GM13976 (cell line): ENCODE measurements at regions not wholly inside any gene's neighbourhood (a gene's known extent, or its start where the extent isn't known, plus 50 kb on each side); places are given as distances from the start of the nearest gene placed in this dataset.

Experiments used
- DNase-seq: peaks from one replicate; pipeline ENCODE4 v3.0.0; 2012; ENCODE audit warnings: low spot score
- in situ Hi-C: fragments of 300-500 bp; cut with MboI; formaldehyde crosslinking; loops from one replicate; pipeline ENCODE4 v1.12.0; 2022; ENCODE audit warnings: low sequenced_read_pairs, mixed read lengths, inconsistent platforms; ENCODE audit not compliant: unreplicated experiment
- TF ChIP-seq, protein P1 (sequence below): IDR thresholded peaks from 2 replicates; pipeline ENCODE4 v1.5.1; 2012; ENCODE audit warnings: borderline replicate concordance, mild to moderate bottlenecking; ENCODE audit not compliant: insufficient read depth; ENCODE audit errors: extremely low read depth, missing control alignments, control extremely low read depth

DNA sequence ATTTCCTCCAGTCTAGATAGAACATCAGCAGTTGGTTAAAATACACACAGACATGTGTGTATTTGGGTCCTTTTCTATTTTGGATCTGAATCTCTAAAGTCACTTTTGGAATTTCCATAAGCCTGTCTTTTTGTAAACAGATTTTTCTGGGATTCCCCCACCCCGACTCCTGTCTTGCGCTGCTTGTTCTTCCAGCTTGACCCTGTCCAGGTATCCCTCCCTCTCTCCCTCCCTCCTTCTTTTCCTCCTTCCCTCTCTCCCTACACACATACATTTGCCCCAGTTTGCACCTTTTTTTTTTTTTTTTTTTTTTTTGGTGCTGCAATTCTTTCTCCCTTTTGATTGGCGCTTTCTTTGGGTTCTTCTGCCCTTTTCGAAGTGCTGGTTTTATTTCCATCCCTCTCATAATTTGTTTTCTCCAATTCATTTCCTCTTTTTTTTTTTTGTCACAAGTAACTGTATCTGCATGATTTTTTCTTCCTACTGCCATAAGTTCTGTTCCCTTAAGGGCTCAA, 114.8 kb upstream of the SERTAD2 start:
- in situ Hi-C loops: no loop called here
- TF ChIP-seq, protein P1, sequence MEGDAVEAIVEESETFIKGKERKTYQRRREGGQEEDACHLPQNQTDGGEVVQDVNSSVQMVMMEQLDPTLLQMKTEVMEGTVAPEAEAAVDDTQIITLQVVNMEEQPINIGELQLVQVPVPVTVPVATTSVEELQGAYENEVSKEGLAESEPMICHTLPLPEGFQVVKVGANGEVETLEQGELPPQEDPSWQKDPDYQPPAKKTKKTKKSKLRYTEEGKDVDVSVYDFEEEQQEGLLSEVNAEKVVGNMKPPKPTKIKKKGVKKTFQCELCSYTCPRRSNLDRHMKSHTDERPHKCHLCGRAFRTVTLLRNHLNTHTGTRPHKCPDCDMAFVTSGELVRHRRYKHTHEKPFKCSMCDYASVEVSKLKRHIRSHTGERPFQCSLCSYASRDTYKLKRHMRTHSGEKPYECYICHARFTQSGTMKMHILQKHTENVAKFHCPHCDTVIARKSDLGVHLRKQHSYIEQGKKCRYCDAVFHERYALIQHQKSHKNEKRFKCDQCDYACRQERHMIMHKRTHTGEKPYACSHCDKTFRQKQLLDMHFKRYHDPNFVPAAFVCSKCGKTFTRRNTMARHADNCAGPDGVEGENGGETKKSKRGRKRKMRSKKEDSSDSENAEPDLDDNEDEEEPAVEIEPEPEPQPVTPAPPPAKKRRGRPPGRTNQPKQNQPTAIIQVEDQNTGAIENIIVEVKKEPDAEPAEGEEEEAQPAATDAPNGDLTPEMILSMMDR: no peak
- DNase-seq: no peak

DNA sequence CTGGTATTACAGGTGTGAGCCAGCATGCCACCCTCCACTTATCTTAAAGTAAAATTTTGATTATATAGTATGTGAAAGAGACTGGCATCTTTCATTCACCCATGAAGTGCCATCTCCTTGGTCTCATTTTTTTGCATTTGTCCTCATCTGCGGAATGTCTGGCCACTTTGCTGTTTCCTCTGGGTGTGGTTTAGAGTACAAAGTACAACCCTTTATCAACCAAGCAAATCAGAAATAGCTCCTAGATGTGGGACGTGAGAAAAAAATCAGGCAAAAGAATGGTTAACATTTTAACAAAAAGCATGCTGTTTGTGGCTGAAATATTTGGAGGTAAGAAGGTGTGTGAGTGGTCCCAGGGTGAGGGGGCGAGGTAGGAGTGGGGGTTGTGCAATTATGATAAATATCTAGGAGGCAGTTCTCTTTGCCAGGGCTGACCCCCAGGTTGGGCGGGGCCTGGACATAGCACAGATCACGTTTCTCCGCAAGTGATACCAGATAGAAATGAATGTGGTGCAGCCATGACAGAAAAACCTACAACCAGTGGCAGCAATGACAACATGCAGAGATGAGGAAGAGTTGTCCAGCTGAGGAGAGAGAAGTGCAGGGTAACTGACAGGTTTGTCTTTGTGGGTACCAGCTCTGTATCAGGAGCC, 115.8 kb upstream of the SERTAD2 start:
- TF ChIP-seq, protein P1: no peak
- DNase-seq: no peak
- in situ Hi-C loops: no loop called here

DNA sequence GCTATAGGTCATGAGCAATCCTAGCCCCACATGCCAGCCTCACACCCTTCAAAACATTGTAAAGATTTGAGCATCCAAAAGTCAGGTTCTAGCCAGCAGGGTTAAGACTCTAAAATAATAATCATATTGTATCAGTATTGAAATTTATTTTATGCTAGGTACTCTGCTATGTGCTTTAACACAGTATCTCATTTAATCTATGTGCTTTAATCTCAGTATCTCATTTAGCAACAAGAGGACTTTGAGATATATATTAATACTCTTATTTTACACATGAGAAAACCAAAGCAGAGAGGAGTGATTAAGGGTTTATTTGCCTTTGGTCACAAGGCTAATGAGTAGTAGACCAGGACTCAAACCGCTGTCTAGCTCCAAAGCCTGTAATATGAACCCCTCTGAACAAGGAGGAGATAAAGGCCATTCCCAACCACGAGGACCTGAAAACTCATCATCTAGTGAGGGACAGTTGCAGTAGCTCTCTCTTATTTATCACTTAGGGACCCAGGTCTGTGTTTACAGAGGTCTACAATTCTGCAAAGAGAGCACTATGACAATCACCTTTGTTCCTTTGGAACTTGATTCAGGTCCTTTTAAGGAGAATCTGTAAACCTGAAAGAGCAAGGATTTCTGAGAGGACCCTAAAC, 116.5 kb upstream of the SERTAD2 start:
- TF ChIP-seq, protein P1: no peak
- in situ Hi-C loops: no loop called here
- no peak for DNase-seq

DNA sequence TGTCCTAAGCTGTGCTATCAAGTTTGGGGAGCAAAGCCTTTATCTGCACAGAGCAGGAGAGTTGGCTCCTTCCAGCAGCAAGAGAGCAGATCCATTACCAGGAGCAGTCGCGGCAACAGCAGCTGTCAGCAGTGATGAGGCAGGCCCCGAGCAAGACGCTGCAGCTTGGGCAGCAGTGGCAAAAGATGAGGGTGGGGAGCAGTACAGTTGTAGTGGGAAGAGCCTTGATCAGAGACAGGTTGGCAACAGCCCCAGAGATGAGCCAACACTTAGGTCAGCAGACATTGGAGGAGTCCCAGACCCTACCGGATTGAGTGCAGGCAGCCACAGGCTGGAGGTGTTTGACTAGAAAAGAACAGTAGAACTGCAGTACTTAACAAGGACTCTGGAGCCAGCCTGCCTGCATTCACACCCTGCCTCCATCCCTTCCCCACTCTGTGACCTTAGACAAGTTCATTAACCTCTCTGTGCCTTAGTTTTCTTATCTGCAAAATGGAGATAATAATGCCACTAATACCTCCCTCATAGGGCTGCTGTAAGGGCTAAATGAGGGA, 117.1 kb upstream of the SERTAD2 start:
- DNase-seq: no peak
- in situ Hi-C loops: no loop called here
- TF ChIP-seq, protein P1: no peak

DNA sequence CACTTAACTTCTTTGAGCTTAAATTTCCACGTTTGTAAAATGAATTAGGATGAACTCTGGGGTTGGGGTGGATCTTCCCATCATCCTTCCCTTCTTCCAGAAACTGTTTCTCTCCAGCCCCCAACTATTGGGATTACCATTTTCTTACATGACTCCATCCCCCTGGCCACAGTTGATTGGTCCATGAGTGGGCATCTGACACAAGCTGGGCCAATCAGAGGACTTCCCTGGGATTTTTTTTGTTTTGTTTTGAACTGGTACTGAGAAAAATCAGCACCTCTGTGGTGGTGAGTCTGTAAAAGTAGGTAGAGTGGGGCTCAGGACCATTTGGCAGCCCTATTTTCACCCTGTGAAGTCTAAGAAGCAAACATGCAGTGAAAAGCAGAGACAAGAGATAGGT, 118.0 kb upstream of the SERTAD2 start:
- in situ Hi-C loops: no loop called here
- TF ChIP-seq, protein P1: no peak
- DNase-seq: no peak

DNA sequence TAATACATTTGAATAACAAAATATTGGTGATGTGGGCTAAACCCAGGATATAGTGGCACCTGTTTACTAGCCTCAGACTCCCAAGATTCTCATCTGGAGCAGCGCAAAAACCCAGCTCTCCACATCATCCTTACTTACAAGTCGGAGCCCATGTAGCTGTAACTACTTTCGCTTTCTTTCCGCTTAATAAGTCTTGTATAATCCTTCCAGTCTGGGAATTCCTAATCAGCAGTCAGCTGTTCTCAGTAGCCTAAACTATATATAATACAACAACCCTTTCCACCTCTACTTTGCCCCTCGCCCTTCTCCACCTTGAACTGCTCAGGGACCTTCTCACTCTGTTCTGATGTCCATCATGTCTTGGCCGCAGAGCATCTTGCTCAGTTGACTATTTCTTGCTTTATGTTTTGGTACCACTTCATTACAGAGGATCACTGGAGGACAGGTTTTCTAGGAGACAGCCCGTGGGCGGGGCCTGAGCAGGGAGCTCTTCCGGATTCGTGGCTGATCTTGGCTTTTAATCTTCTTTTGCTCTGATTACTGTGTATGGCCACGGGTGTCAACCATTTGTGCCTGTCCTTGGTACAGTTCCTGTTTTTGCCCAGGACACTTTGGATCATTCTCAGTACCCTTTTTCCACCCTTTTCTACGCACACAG, 119.9 kb upstream of the SERTAD2 start:
- TF ChIP-seq, protein P1: no peak
- in situ Hi-C loops: no loop called here
- no peak for DNase-seq
